ENCODE measurements at regions not wholly inside any gene's neighbourhood (a gene's known extent, or its start where the extent isn't known, plus 50 kb on each side); places are given as distances from the start of the nearest gene placed in this dataset.

GRCh38 chr2:181161615-181162014 lies 181.2 kb downstream of the UBE2E3 start:
- Histone ChIP-seq H3K9me3 (no peaks in the 10 kb centered on the region), H3K4me1 (no peaks in the 10 kb centered on the region), H3K27ac (no peak overlapping the region), H3K27me3 (no peaks in the 10 kb centered on the region), H3K4me3 (no peak overlapping the region), H3K36me3 (no peaks in the 10 kb centered on the region)
- TF ChIP-seq CTCF (IDR thresholded peaks at IDR 0.05), result no peak
- DNase-seq, result no peak
- intact Hi-C loops (cut with DNase I; ENCODE audit: low total_unique reads), result no loop called here

GRCh38 chr2:181163139-181163538 lies 182.7 kb downstream of the UBE2E3 start:
- Histone ChIP-seq H3K4me3 (no peak overlapping the region), H3K36me3 (no peaks in the 10 kb centered on the region), H3K27me3 (no peaks in the 10 kb centered on the region), H3K27ac (no peak overlapping the region), H3K9me3 (no peaks in the 10 kb centered on the region), H3K4me1 (no peaks in the 10 kb centered on the region)
- DNase-seq, result no peak
- no peak for TF ChIP-seq CTCF (IDR thresholded peaks at IDR 0.05)
- intact Hi-C loops (cut with DNase I; ENCODE audit: low total_unique reads), result no loop called here

- intact Hi-C loops (cut with DNase I; ENCODE audit: low total_unique reads), result no loop called here
- Histone ChIP-seq H3K9me3 (no peaks in the 10 kb centered on the region), H3K27me3 (no peaks in the 10 kb centered on the region), H3K4me3 (no peak overlapping the region), H3K27ac (no peak overlapping the region), H3K36me3 (no peaks in the 10 kb centered on the region), H3K4me1 (no peaks in the 10 kb centered on the region)
- no peak for TF ChIP-seq CTCF (IDR thresholded peaks at IDR 0.05)
- no peak for DNase-seq
Measured at GRCh38 chr2:181163691-181164090, 183.3 kb downstream of the UBE2E3 start.

GRCh38 chr2:181164699-181165098 lies 184.3 kb downstream of the UBE2E3 start:
- H3K9me3 ChIP-seq, result no peaks in the 10 kb centered on the region
- intact Hi-C loops (cut with DNase I; ENCODE audit: low total_unique reads), result no loop called here
- no peak for DNase-seq
- H3K4me1 ChIP-seq, result no peaks in the 10 kb centered on the region
- H3K27me3 ChIP-seq, result no peaks in the 10 kb centered on the region
- no peak overlapping the region for H3K27ac ChIP-seq
- no peak for TF ChIP-seq CTCF (IDR thresholded peaks at IDR 0.05)
- no peak overlapping the region for H3K4me3 ChIP-seq
- H3K36me3 ChIP-seq, result no peaks in the 10 kb centered on the region

- Histone ChIP-seq H3K9me3 (no peaks in the 10 kb centered on the region), H3K4me3 (no peak overlapping the region), H3K27me3 (no peaks in the 10 kb centered on the region), H3K36me3 (no peaks in the 10 kb centered on the region), H3K27ac (no peak overlapping the region), H3K4me1 (no peaks in the 10 kb centered on the region)
- DNase-seq, result no peak
- TF ChIP-seq CTCF (IDR thresholded peaks at IDR 0.05), result no peak
- intact Hi-C loops (cut with DNase I; ENCODE audit: low total_unique reads), result no loop called here
Measured at GRCh38 chr2:181165199-181165868, 184.9 kb downstream of the UBE2E3 start.

GRCh38 chr2:181169503-181169902 lies 189.1 kb downstream of the UBE2E3 start:
- no peak for DNase-seq
- no peak overlapping the region for H3K4me3 ChIP-seq
- H3K27me3 ChIP-seq, result no peaks in the 10 kb centered on the region
- no peak overlapping the region for H3K27ac ChIP-seq
- no peaks in the 10 kb centered on the region for H3K9me3 ChIP-seq
- intact Hi-C loops (cut with DNase I; ENCODE audit: low total_unique reads), result no loop called here
- no peak for TF ChIP-seq CTCF (IDR thresholded peaks at IDR 0.05)
- no peaks in the 10 kb centered on the region for H3K36me3 ChIP-seq
- H3K4me1 ChIP-seq, result no peaks in the 10 kb centered on the region

Data from tibial artery (tissue), 4 donors.